ENCODE measurements at regions not wholly inside any gene's neighbourhood (a gene's known extent, or its start where the extent isn't known, plus 50 kb on each side); places are given as distances from the start of the nearest gene placed in this dataset.

DNA sequence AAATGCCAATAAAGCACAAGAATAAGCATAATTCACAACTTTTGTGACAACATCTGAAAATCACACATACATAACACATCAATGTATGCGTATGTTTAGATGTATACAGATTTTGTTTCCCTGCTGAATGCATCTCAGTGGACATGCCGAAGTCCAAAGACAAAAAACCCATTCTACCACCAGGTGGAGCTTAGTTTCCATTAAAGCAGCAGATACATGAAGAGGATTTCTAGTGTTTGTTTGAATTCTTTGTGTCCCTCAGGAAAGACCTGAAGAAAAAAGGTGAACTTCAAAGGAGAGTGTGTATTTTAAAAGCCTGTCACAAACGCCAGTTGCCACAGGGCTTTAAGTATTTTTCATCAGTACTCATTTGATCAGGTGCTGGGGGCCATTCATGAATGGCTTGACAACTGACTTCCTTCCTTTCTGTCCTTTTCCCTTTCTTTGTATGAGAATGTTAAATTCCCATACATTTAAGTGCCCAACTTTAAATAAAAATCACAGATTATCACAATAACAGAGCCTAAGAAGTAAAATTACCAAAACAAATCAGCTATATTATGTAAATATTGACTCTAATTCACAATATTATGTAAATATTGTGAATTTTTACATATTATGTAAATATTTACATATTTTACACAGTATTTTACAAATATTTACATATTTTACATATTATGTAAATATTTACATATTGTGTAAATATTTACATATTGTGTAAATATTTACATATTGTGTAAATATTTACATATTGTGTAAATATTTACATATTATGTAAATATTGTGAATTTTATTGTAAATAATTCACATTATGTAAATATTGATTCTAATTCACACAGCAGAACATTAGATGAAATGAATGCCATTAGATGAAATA is 343.0 kb downstream of the CRPPA start (continued):
- TF ChIP-seq, protein P1, sequence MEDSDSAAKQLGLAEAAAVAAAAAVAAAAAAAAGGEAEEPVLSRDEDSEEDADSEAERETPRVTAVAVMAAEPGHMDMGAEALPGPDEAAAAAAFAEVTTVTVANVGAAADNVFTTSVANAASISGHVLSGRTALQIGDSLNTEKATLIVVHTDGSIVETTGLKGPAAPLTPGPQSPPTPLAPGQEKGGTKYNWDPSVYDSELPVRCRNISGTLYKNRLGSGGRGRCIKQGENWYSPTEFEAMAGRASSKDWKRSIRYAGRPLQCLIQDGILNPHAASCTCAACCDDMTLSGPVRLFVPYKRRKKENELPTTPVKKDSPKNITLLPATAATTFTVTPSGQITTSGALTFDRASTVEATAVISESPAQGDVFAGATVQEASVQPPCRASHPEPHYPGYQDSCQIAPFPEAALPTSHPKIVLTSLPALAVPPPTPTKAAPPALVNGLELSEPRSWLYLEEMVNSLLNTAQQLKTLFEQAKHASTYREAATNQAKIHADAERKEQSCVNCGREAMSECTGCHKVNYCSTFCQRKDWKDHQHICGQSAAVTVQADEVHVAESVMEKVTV (CRISPR knock-in tag; IDR thresholded peaks at IDR 0.05): peak; percentile 88
- TF ChIP-seq RCOR1 (IDR thresholded peaks at IDR 0.05; ENCODE audit: borderline replicate concordance in 1 of 2, low read depth in 2 of 2, low read length in 2 of 2): no peak

DNA sequence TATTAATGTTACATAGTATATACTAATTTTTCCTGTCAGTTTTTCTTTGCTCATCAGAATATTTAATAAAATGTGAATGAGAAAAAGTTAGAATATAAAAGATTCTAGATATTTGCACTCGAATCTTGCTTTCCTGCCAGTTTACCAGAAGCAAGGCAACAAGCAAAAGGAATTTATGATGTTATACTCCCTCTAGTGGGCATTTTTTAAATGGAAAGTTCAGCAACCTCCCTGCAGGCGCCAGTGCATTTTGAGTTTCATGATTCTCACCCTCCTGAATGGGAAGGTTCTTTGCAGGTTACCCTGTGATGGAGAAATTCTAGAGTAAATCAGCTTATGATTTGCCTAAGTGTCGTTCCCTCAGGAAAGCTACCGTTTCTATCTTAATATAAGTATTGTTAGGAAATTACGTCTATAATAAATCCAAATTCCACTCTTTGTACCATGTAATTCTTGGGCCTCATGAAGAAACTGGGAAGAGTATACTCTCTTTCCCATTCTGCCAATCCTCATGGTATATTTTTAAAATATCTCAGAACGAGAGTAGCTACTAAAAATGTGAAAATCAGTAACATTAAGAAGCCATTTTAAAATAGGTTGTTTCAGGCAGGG is 350.0 kb downstream of the CRPPA start:
- intact Hi-C loops (cut with micrococcal nuclease): loop anchor here (1.0 to 10.0 kb wide), 4 partner anchors 613 to 1379 kb away; no protein-coding TSS in a partner anchor
- TF ChIP-seq, protein P2, sequence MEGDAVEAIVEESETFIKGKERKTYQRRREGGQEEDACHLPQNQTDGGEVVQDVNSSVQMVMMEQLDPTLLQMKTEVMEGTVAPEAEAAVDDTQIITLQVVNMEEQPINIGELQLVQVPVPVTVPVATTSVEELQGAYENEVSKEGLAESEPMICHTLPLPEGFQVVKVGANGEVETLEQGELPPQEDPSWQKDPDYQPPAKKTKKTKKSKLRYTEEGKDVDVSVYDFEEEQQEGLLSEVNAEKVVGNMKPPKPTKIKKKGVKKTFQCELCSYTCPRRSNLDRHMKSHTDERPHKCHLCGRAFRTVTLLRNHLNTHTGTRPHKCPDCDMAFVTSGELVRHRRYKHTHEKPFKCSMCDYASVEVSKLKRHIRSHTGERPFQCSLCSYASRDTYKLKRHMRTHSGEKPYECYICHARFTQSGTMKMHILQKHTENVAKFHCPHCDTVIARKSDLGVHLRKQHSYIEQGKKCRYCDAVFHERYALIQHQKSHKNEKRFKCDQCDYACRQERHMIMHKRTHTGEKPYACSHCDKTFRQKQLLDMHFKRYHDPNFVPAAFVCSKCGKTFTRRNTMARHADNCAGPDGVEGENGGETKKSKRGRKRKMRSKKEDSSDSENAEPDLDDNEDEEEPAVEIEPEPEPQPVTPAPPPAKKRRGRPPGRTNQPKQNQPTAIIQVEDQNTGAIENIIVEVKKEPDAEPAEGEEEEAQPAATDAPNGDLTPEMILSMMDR (IDR thresholded peaks at IDR 0.05 in 2 of 3, conservative IDR thresholded peaks at IDR 0.05 in 1 of 3; ENCODE audit: insufficient read depth in 2 of 3, low read depth in 1 of 3, low read length in 3 of 3): peak; percentile 72 to 87 (median 85)
- TF ChIP-seq FOXK2 (conservative IDR thresholded peaks at IDR 0.05 in 1 of 2, IDR thresholded peaks at IDR 0.05 in 1 of 2; ENCODE audit: low read depth in 2 of 2) (peak in 1 of 2 experiments; percentile 40; a peak in 1 of 4 replicates), NCOA6 (IDR thresholded peaks at IDR 0.05) (no peak)

More for the DNA sequence above, 350.0 kb downstream of the CRPPA start:
- Histone ChIP-seq H2AFZ (ENCODE audit: low read depth, low read length) (no peak overlapping the region), H3K79me2 (ENCODE audit: control insufficient read depth, insufficient read depth, low read length) (no peaks in the 10 kb centered on the region), H4K20me1 (replicated peaks; ENCODE audit: control insufficient read depth, insufficient read depth, low read length) (no peaks in the 10 kb centered on the region), H3K4me3 (no peak overlapping the region), H3K4me1 (replicated peaks in 1 of 2; ENCODE audit: control insufficient read depth in 2 of 2, insufficient read depth in 2 of 2, low read length in 2 of 2) (no peaks in the 10 kb centered on the region), H3K27ac (ENCODE audit: extremely low read depth, low read depth, low read length) (no peak overlapping the region), H3K9me1 (ENCODE audit: control insufficient read depth, insufficient read depth, low read length) (no peaks in the 10 kb centered on the region), H3K9me3 (replicated peaks; ENCODE audit: control insufficient read depth, insufficient read depth, low read depth, low read length) (no peaks in the 10 kb centered on the region), H3K9ac (ENCODE audit: insufficient read depth in 1 of 2, low read depth in 2 of 2, low read length in 2 of 2) (no peak overlapping the region), H3K36me3 (ENCODE audit: control insufficient read depth, insufficient read depth, low read length) (no peaks in the 10 kb centered on the region), H3K4me2 (ENCODE audit: insufficient read depth, low read length) (no peak overlapping the region), H3K27me3 (ENCODE audit: control insufficient read depth in 2 of 2, insufficient read depth in 2 of 2, low read length in 2 of 2) (no peaks in the 10 kb centered on the region)
- 4% methylated on average over 6 of the region's 6 CpGs for WGBS (ENCODE audit: insufficient coverage, low coverage, missing lambda C conversion rate)
- POLR2A ChIA-PET: no interaction called here
- DNase-seq (ENCODE audit: extremely low read depth in 1 of 4, low spot score in 3 of 4) (peak; percentile 49 to 70 (median 60)), ATAC-seq (peak; percentile 93), FAIRE-seq (peak; percentile 94)
- CTCF ChIA-PET (ENCODE audit: low intra/inter-chr PET ratio): interaction anchor here (1.3 kb wide), 1 partner anchor 767 kb away, joined by 6 read pairs; no protein-coding TSS in a partner anchor
- BruUV-seq (replicated peaks): no TSS peak
- in situ Hi-C loops (cut with MboI): loop anchor here (25.0 kb wide), 2 partner anchors 759 to 1359 kb away; no protein-coding TSS in a partner anchor
